Loucy (cell line): ENCODE measurements at regions not wholly inside any gene's neighbourhood (a gene's known extent, or its start where the extent isn't known, plus 50 kb on each side); places are given as distances from the start of the nearest gene placed in this dataset.

Experiments
- CTCF ChIP-seq: fragments of 200-600 bp; sonication (generic); conservative IDR thresholded peaks from 2 replicates; pipeline ENCODE4 v1.5.1; 2014; ENCODE audit warnings: mild to moderate bottlenecking, antibody characterized with exemption, low read length
- EZH2phosphoT487 ChIP-seq: fragments of 200-600 bp; IDR thresholded peaks from 2 replicates; pipeline ENCODE4 v1.6.1; 2018; ENCODE audit warnings: antibody characterized with exemption, mild to moderate bottlenecking, moderate library complexity, borderline replicate concordance

DNA sequence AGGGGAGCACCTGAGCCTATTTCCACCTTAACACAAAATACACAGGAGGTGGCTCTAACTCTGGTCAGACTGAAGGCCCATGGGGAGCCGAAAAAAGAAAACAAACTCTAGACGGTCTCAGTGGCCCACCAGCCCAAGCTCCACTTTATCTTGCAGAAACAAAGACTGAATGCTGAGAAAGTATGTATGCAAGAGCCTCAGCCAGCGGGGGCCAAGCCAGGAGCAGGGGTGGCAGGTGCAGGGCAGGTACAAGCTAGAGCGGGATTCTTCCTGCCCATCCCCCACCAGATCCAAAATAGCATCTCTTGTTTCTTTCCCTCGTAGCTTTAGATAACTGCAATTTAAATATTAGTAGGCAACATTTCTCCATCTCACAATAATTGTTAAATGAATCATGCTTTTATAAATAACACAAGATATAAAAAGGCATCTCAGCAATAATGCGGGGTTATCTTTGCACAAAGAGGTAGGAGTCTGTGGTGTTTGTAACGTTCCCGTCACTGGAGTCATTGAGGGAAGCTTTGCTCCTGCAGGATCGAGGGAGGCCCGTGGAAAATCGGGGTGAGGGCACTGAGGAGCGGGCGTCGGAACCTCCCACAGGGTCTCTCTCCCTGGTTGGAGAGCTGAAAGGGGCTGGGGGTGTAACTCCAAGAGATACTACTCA is 418.0 kb downstream of the SHANK2 start:
- TF ChIP-seq CTCF (no peak), EZH2phosphoT487 (no peak)
